Left lung (tissue), 4 donors: ENCODE measurements at regions not wholly inside any gene's neighbourhood (a gene's known extent, or its start where the extent isn't known, plus 50 kb on each side); places are given as distances from the start of the nearest gene placed in this dataset.

Experiments
- ATAC-seq: fragments of 200-7000 bp; cut with Tn5 transposase; one replicate; pipeline ENCODE4 v1.9.1; 2020; ENCODE audit warnings: moderate library complexity
- DNase-seq, 4 donors: peaks; one replicate each; pipeline ENCODE4 v3.0.0-alpha.2; 2013 to 2020
- H3K27ac ChIP-seq, 2 donors: fragments of 200-600 bp; sonication (generic) in 1 of 2; one replicate each; pipeline versions ENCODE4 v1.5.0 to v1.8.0; 2020 to 2021
- H3K27me3 ChIP-seq, 2 donors: fragments of 200-600 bp; sonication (generic) in 1 of 2; one replicate each; pipeline versions ENCODE4 v1.5.0 to v1.8.0; 2020 to 2021
- H3K36me3 ChIP-seq, 2 donors: fragments of 200-600 bp; sonication (generic) in 1 of 2; one replicate each; pipeline versions ENCODE4 v1.5.0 to v1.8.0; 2020 to 2021
- H3K4me1 ChIP-seq, 2 donors: fragments of 200-600 bp; one replicate each; pipeline ENCODE4 v1.8.0; 2021
- H3K4me3 ChIP-seq, 2 donors: fragments of 200-600 bp; sonication (generic) in 1 of 2; one replicate each; pipeline versions ENCODE4 v1.5.0 to v1.8.0; 2020 to 2021; ENCODE audit warnings: mild to moderate bottlenecking in 1 of 2
- H3K9me3 ChIP-seq, 2 donors: fragments of 200-600 bp; sonication (generic) in 1 of 2; one replicate each; pipeline versions ENCODE4 v1.5.0 to v1.8.0; 2020 to 2021
- CTCF ChIP-seq, 2 donors: fragments of 200-600 bp; sonication (generic) in 1 of 2; IDR thresholded peaks; one replicate each; pipeline versions ENCODE4 v1.5.0 to v1.8.0; 2021; ENCODE audit warnings: antibody characterized with exemption in 2 of 2
- intact Hi-C, 2 donors: fragments of 100-400 bp; cut with DNase I; formaldehyde crosslinking; loops; one replicate each; pipeline versions ENCODE4 v1.11.2 to v1.14.2; 2022
- donor health status: DM: no; HTN: yes; CAD: no.
- donor health status: DM: no; HTN: no; CAD: no.

- intact Hi-C loops: no loop called here
- H3K9me3 ChIP-seq: no peaks in the 10 kb centered on the region
- H3K36me3 ChIP-seq: no peaks in the 10 kb centered on the region
- ATAC-seq (no peak), DNase-seq (no peak)
- no peak for TF ChIP-seq CTCF (IDR thresholded peaks at IDR 0.05)
- no peaks in the 10 kb centered on the region for H3K4me1 ChIP-seq
- H3K27ac ChIP-seq: no peak overlapping the region
- H3K4me3 ChIP-seq: no peak overlapping the region
- H3K27me3 ChIP-seq: no peaks in the 10 kb centered on the region
These were observed 153.5 kb upstream of the TMEM72 start for GRCh38 chr10:44757551-44758205.

- no peak for TF ChIP-seq CTCF (IDR thresholded peaks at IDR 0.05)
- ATAC-seq: no peak
- no peak for DNase-seq
- no peaks in the 10 kb centered on the region for H3K4me1 ChIP-seq
- intact Hi-C loops: no loop called here
- no peaks in the 10 kb centered on the region for H3K9me3 ChIP-seq
- no peak overlapping the region for H3K27ac ChIP-seq
- no peaks in the 10 kb centered on the region for H3K27me3 ChIP-seq
- H3K4me3 ChIP-seq: no peak overlapping the region
- no peaks in the 10 kb centered on the region for H3K36me3 ChIP-seq
These were observed 152.0 kb upstream of the TMEM72 start for GRCh38 chr10:44759122-44759521.

GRCh38 chr10:44760513-44760912 is 150.6 kb upstream of the TMEM72 start:
- TF ChIP-seq CTCF (IDR thresholded peaks at IDR 0.05): no peak
- intact Hi-C loops: no loop called here
- H3K9me3 ChIP-seq: no peaks in the 10 kb centered on the region
- ATAC-seq (no peak), DNase-seq (no peak)
- H3K4me3 ChIP-seq: no peak overlapping the region
- H3K36me3 ChIP-seq: no peaks in the 10 kb centered on the region
- no peaks in the 10 kb centered on the region for H3K4me1 ChIP-seq
- H3K27me3 ChIP-seq: no peaks in the 10 kb centered on the region
- no peak overlapping the region for H3K27ac ChIP-seq

GRCh38 chr10:44761076-44761475 is 150.1 kb upstream of the TMEM72 start:
- H3K4me3 ChIP-seq: no peak overlapping the region
- no peaks in the 10 kb centered on the region for H3K36me3 ChIP-seq
- intact Hi-C loops: no loop called here
- no peaks in the 10 kb centered on the region for H3K27me3 ChIP-seq
- no peak for TF ChIP-seq CTCF (IDR thresholded peaks at IDR 0.05)
- H3K4me1 ChIP-seq: no peaks in the 10 kb centered on the region
- DNase-seq (no peak), ATAC-seq (no peak)
- no peak overlapping the region for H3K27ac ChIP-seq
- no peaks in the 10 kb centered on the region for H3K9me3 ChIP-seq

- Histone ChIP-seq H3K9me3 (no peaks in the 10 kb centered on the region), H3K27me3 (no peaks in the 10 kb centered on the region), H3K4me3 (no peak overlapping the region), H3K36me3 (no peaks in the 10 kb centered on the region), H3K4me1 (no peaks in the 10 kb centered on the region), H3K27ac (no peak overlapping the region)
- TF ChIP-seq CTCF (IDR thresholded peaks at IDR 0.05): no peak
- ATAC-seq: no peak
- no peak for DNase-seq
- intact Hi-C loops: no loop called here
These were observed 147.8 kb upstream of the TMEM72 start for GRCh38 chr10:44763331-44763730.
